Immature natural killer cell (primary cell): ENCODE measurements at regions not wholly inside any gene's neighbourhood (a gene's known extent, or its start where the extent isn't known, plus 50 kb on each side); places are given as distances from the start of the nearest gene placed in this dataset.

Experiments used
- DNase-seq, 3 donors: peaks; one replicate each; pipeline ENCODE4 v3.0.0; 2022; ENCODE audit warnings: mixed read lengths in 1 of 3
- H3K27ac Mint-ChIP-seq, 6 donors: one replicate each; pipeline ENCODE4 v1.8.0; 2020; ENCODE audit warnings: mixed read lengths in 6 of 6, mild to moderate bottlenecking in 5 of 6, inconsistent platforms in 4 of 6, moderate library complexity in 3 of 6
- H3K27me3 Mint-ChIP-seq, 3 donors: one replicate each; pipeline ENCODE4 v1.8.0; 2020 to 2021; ENCODE audit warnings: low read depth in 3 of 3, mild to moderate bottlenecking in 3 of 3, mixed read lengths in 3 of 3, moderate library complexity in 3 of 3, inconsistent platforms in 1 of 3
- H3K36me3 Mint-ChIP-seq, 3 donors: one replicate each; pipeline ENCODE4 v1.8.0; 2020; ENCODE audit warnings: mixed read lengths in 3 of 3, inconsistent platforms in 2 of 3, mild to moderate bottlenecking in 2 of 3
- H3K4me1 Mint-ChIP-seq, 2 donors: one replicate each; pipeline ENCODE4 v1.8.0; 2020; ENCODE audit warnings: inconsistent platforms in 2 of 2, mild to moderate bottlenecking in 2 of 2, mixed read lengths in 2 of 2, moderate library complexity in 1 of 2
- H3K4me3 Mint-ChIP-seq, 5 donors: one replicate each; pipeline ENCODE4 v1.8.0; 2020; ENCODE audit warnings: mild to moderate bottlenecking in 5 of 5, mixed read lengths in 5 of 5, inconsistent platforms in 3 of 5, moderate library complexity in 3 of 5
- H3K9me3 Mint-ChIP-seq, 6 donors: one replicate each; pipeline ENCODE4 v1.8.0; 2020; ENCODE audit warnings: mild to moderate bottlenecking in 6 of 6, mixed read lengths in 6 of 6, inconsistent platforms in 4 of 6, moderate library complexity in 3 of 6

DNA sequence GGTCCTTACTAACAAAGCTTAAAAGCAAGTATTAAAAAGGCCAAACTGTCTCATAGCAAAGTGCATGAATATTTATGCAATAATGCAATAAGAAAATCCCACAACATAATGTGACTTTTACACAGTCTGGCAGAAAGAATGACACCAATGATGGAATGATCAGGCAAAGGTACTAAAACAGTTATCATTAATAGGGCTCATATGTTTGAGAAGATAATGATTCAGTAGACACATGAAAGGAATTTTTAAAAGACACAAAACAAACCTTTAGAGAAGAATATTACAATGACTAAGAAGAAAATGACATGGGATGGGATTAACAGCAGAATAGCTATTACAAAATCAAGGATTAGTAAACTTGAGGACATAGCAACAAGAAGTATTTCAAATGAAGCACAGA lies 1411.2 kb upstream of the TMEM132C start:
- H3K36me3 Mint-ChIP-seq = no peaks in the 10 kb centered on the region
- H3K4me3 Mint-ChIP-seq = no peak overlapping the region
- H3K4me1 Mint-ChIP-seq = no peaks in the 10 kb centered on the region
- peaks cover 0 to 4% (median under 1%) of the 10 kb centered on the region in 3 donors for H3K27me3 Mint-ChIP-seq
- DNase-seq = no peak
- no peak overlapping the region for H3K27ac Mint-ChIP-seq
- peaks cover 0 to 8% (median 2%) of the 10 kb centered on the region in 6 donors for H3K9me3 Mint-ChIP-seq

DNA sequence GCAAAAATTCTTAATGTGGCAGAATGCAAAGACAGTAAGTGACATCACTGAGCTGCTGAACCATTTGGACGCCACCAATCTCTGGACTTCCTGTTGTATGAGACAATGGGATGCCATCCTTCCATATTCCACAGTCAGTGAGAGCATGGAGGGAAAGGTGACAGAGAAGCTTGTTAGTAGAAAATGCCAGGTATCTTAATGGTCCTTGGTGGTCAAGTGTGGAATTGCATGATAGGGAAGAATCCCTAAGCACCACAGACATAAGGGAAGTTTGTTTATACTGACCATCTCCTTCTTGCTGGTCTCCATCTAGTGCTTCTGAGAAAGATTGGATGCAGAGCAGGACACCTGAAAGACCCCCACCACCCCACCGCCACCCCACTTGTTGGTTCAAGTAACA lies 1410.0 kb upstream of the TMEM132C start:
- H3K4me1 Mint-ChIP-seq = no peaks in the 10 kb centered on the region
- DNase-seq = no peak
- H3K36me3 Mint-ChIP-seq = no peaks in the 10 kb centered on the region
- H3K27ac Mint-ChIP-seq = no peak overlapping the region
- no peak overlapping the region for H3K4me3 Mint-ChIP-seq
- H3K9me3 Mint-ChIP-seq = peaks cover 0 to 8% (median 0%) of the 10 kb centered on the region in 6 donors
- peaks cover 0 to 4% (median 0%) of the 10 kb centered on the region in 3 donors for H3K27me3 Mint-ChIP-seq

DNA sequence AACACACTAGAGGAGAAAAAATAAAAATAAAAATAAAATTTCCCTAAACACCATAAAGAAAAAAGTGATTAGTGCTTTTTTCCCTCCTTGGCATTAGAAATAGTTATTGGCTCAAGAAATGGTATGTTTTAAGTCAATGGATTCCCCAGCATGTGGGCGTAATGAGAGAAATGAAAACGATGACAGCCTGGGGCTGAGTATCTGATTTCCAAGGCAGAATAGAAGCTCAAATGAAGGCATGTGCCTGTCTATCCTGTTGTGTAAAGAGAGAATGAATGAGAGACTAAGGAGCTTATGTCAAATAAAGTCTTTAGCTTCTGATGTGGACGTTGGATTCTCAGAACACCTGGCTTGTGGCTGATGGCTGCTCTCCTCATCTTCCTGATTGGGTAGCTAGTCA lies 1408.4 kb upstream of the TMEM132C start:
- peaks cover 0 to 7% (median 0%) of the 10 kb centered on the region in 3 donors for H3K27me3 Mint-ChIP-seq
- no peaks in the 10 kb centered on the region for H3K4me1 Mint-ChIP-seq
- H3K9me3 Mint-ChIP-seq = peaks cover 0 to 6% (median 0%) of the 10 kb centered on the region in 6 donors
- H3K4me3 Mint-ChIP-seq = no peak overlapping the region
- H3K27ac Mint-ChIP-seq = no peak overlapping the region
- no peak for DNase-seq
- no peaks in the 10 kb centered on the region for H3K36me3 Mint-ChIP-seq

GRCh38 chr12:126860210-126860609 lies 1406.8 kb upstream of the TMEM132C start:
- Mint-ChIP-seq H3K4me1 (no peaks in the 10 kb centered on the region), H3K27ac (no peak overlapping the region), H3K9me3 (peaks cover 0 to 6% (median 0%) of the 10 kb centered on the region in 6 donors), H3K27me3 (peaks cover 0 to 6% (median 2%) of the 10 kb centered on the region in 3 donors), H3K4me3 (no peak overlapping the region), H3K36me3 (no peaks in the 10 kb centered on the region)
- no peak for DNase-seq

DNA sequence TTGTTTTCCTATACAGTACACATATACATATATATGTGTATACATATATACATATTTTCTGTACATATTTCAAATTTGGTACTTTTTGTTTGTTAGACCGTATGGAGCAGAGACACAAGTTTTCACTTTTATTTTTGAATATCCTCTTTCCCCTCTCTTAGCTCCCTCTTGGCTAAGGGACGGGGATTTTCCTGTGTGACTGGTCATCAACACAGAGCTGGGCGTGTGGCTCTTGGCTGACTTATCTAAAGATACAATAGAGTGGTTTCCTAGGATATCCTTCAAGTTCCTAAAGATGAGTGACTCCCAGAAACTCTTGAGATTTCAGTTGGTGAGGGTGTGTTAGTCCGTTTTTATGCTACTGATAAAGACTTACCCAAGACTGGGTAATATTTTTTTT lies 1404.5 kb upstream of the TMEM132C start:
- Mint-ChIP-seq H3K27ac (no peak overlapping the region), H3K27me3 (peaks cover 0 to 4% (median 2%) of the 10 kb centered on the region in 3 donors), H3K4me3 (no peak overlapping the region), H3K4me1 (no peaks in the 10 kb centered on the region), H3K9me3 (peaks cover 0 to 5% (median 0%) of the 10 kb centered on the region in 6 donors), H3K36me3 (no peaks in the 10 kb centered on the region)
- DNase-seq = no peak

DNA sequence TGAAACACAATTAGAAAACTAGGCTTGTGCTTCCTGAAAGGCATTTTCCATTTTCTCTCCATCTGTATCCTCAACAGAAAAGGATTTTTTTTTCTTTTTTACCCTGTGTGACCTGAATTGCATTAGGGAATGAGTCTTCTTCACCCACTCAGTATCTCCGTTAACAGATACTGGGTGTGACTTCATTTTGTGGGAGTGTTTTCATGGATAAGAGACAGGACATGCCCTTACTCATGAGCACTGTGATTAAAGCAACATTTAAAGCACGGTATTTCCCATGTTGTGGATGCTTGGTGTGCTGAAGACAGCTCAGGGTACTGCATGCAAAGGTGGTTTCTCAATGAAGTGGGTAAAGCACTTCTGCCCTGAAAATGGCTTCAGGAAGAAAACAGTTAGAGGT lies 1397.3 kb upstream of the TMEM132C start:
- H3K27me3 Mint-ChIP-seq = peaks cover 0 to 3% (median 0%) of the 10 kb centered on the region in 3 donors
- H3K4me3 Mint-ChIP-seq = no peak overlapping the region
- no peak overlapping the region for H3K27ac Mint-ChIP-seq
- no peaks in the 10 kb centered on the region for H3K36me3 Mint-ChIP-seq
- no peak for DNase-seq
- H3K4me1 Mint-ChIP-seq = no peaks in the 10 kb centered on the region
- no peaks in the 10 kb centered on the region for H3K9me3 Mint-ChIP-seq

DNA sequence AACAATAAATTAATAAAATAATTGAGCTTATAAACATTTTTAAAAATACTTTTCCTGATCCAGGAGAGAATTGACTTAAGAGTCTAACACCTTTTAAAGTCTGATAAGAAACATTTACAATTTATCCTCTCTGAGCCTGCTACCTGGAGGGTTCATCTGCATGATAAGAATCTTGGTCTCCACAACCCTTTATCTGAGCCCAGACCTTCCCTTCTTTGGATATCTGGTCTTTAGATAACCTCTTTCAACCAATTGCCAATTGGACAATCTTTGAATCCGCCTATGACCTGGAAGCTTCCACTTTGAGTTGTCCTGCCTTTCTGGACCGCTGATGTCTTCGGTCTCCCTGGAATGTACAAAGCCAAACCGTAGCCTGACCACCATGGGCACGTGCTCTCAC lies 1393.3 kb upstream of the TMEM132C start:
- peaks cover 0 to 6% (median 4%) of the 10 kb centered on the region in 3 donors for H3K27me3 Mint-ChIP-seq

DNA sequence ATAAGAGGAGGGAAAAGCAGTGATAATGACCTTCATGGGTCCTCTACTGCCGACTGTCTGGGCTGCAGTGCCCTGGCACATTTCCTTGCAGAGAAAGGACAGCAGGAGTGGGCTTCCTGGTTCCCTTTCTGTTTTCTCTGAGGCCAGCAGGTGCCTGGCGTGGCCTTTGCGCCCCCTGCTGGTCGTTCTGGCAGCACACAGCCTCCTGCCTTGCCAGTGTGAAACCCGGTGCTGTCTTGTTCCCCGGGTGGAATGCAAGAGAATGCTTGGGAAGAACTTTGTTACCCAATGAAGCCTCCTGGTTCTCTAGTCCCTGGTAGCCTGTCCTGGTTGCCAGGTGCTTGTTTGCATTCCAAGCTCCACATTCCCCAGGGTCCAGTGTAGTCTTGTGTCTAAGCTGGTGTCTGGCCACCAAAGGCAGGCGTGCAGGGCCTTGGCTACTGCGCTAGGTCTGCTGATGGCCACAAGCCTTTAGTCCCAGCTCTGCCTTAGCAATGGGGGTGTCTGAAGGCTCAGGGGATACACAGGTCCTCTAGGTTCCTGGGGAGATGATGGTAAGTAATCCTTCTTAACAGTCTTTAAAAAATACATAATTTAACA lies 1392.4 kb upstream of the TMEM132C start:
- Mint-ChIP-seq H3K4me1 (no peaks in the 10 kb centered on the region), H3K4me3 (no peak overlapping the region), H3K9me3 (no peaks in the 10 kb centered on the region), H3K27me3 (peaks cover 1 to 6% (median 4%) of the 10 kb centered on the region in 3 donors), H3K36me3 (no peaks in the 10 kb centered on the region), H3K27ac (no peak overlapping the region)
- peak; percentile 9 to 61 (median 25) for DNase-seq

More for the DNA sequence above, 1393.3 kb upstream of the TMEM132C start:
- Mint-ChIP-seq H3K36me3 (no peaks in the 10 kb centered on the region), H3K4me3 (no peak overlapping the region), H3K9me3 (no peaks in the 10 kb centered on the region), H3K27ac (no peak overlapping the region), H3K4me1 (no peaks in the 10 kb centered on the region)
- DNase-seq = no peak

DNA sequence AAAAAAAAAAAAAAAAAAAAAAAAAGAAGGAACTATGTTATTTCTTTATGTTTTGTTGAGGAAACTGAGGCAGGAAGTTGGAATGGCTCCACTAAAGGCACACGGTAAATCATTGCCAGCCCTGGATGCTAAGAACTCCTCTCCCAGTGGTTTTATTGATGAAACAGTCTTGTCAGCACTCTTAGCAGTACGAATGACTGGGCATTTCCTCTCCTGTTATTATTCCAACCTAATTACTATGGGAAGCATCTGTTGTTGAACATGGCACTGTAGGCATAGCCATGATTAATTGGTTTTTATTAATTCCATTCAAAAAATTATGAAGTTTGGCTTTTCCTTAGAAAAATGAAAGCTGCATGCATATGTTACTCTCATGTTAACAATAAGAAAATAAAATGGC lies 1387.1 kb upstream of the TMEM132C start:
- H3K27me3 Mint-ChIP-seq = peaks cover 1 to 8% (median 2%) of the 10 kb centered on the region in 3 donors
- H3K27ac Mint-ChIP-seq = no peak overlapping the region
- H3K4me1 Mint-ChIP-seq = no peaks in the 10 kb centered on the region
- H3K9me3 Mint-ChIP-seq = no peaks in the 10 kb centered on the region
- no peak overlapping the region for H3K4me3 Mint-ChIP-seq
- DNase-seq = no peak
- no peaks in the 10 kb centered on the region for H3K36me3 Mint-ChIP-seq

DNA sequence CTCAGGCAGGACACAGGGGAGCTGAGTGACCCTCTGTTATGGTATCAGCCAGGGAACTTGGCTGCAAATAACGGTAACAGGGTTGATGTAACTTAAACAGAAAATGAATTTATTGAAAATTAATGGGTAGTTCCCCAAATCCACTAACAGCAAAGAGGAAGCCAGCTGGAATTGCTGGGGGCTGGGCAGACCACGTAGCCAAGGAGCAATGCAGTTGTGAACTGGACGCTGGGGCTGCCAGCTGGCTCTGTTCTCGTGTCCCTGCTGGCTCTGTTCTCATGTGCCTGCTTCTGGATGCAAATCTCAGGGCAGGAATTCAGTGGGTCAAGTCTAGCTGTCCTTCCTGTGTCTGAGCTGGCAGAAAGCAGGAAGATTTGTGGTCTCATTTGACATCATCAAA lies 1383.3 kb upstream of the TMEM132C start:
- Mint-ChIP-seq H3K36me3 (no peaks in the 10 kb centered on the region), H3K27me3 (peaks cover 0 to 2% (median 1%) of the 10 kb centered on the region in 3 donors), H3K27ac (no peak overlapping the region), H3K4me1 (no peaks in the 10 kb centered on the region), H3K9me3 (peaks cover 0 to 5% (median 0%) of the 10 kb centered on the region in 6 donors), H3K4me3 (no peak overlapping the region)
- DNase-seq = no peak

GRCh38 chr12:126889501-126889900 lies 1377.5 kb upstream of the TMEM132C start:
- no peak overlapping the region for H3K4me3 Mint-ChIP-seq
- no peak overlapping the region for H3K27ac Mint-ChIP-seq
- H3K4me1 Mint-ChIP-seq = no peaks in the 10 kb centered on the region
- peaks cover 0 to 10% (median 4%) of the 10 kb centered on the region in 6 donors for H3K9me3 Mint-ChIP-seq
- no peaks in the 10 kb centered on the region for H3K36me3 Mint-ChIP-seq
- H3K27me3 Mint-ChIP-seq = peaks cover 0 to 5% (median 2%) of the 10 kb centered on the region in 3 donors
- DNase-seq = no peak

GRCh38 chr12:126890097-126890496 lies 1376.9 kb upstream of the TMEM132C start:
- Mint-ChIP-seq H3K27ac (no peak overlapping the region), H3K4me3 (no peak overlapping the region), H3K9me3 (peaks cover 0 to 10% (median 4%) of the 10 kb centered on the region in 6 donors), H3K27me3 (peaks cover 0 to 5% (median 2%) of the 10 kb centered on the region in 3 donors), H3K36me3 (no peaks in the 10 kb centered on the region), H3K4me1 (no peaks in the 10 kb centered on the region)
- DNase-seq = no peak

DNA sequence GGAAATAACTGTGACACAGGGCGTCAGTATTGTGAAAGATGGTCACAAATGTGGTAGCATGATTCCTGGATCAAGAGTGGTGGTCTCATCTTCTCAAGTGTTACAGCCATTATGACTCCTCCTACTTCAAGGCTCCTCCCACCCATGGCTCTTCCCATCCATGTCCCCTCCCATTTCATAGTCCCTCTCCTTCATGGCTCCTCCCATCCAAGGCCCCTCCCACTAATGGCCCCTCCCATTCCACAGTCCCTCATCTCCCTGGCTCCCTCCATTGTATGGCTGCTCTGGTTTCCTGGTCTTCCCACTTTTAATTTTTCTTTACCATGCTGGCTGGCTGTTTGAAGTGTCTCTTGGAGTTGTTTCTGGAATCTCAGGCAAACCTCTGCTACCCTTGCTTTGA lies 1375.2 kb upstream of the TMEM132C start:
- H3K27me3 Mint-ChIP-seq = peaks cover 0 to 5% (median 2%) of the 10 kb centered on the region in 3 donors
- no peaks in the 10 kb centered on the region for H3K4me1 Mint-ChIP-seq
- H3K36me3 Mint-ChIP-seq = no peaks in the 10 kb centered on the region
- H3K9me3 Mint-ChIP-seq = peaks cover 0 to 15% (median 3%) of the 10 kb centered on the region in 6 donors
- H3K4me3 Mint-ChIP-seq = no peak overlapping the region
- no peak for DNase-seq
- H3K27ac Mint-ChIP-seq = no peak overlapping the region

GRCh38 chr12:126895951-126896913 lies 1370.7 kb upstream of the TMEM132C start:
- H3K4me1 Mint-ChIP-seq = peaks cover 0 to 2% of the 10 kb centered on the region in 2 donors
- H3K36me3 Mint-ChIP-seq = no peaks in the 10 kb centered on the region
- H3K27me3 Mint-ChIP-seq = peaks cover 1 to 2% (median 2%) of the 10 kb centered on the region in 3 donors
- H3K27ac Mint-ChIP-seq = no peak overlapping the region
- no peak for DNase-seq
- no peak overlapping the region for H3K4me3 Mint-ChIP-seq
- peaks cover 1 to 13% (median 3%) of the 10 kb centered on the region in 6 donors for H3K9me3 Mint-ChIP-seq
